HG03439 (cell line): ENCODE measurements at regions not wholly inside any gene's neighbourhood (a gene's known extent, or its start where the extent isn't known, plus 50 kb on each side); places are given as distances from the start of the nearest gene placed in this dataset.
"Not testable (repeated sequence)": the region's sequence is repeated elsewhere in the genome, so short reads cannot be mapped to it uniquely, and the experiment has no call there.

ENCODE experiments used
- ATAC-seq: cut with Tn5 transposase; IDR thresholded peaks from one replicate; pipeline ENCODE4 v1.9.1; 2021; ENCODE audit warnings: mild to moderate bottlenecking, moderate library complexity; ENCODE audit not compliant: unreplicated experiment

- no peak for ATAC-seq
These were observed 142.8 kb downstream of the NECTIN1 start for GRCh38 chr11:119586181-119586580.

DNA sequence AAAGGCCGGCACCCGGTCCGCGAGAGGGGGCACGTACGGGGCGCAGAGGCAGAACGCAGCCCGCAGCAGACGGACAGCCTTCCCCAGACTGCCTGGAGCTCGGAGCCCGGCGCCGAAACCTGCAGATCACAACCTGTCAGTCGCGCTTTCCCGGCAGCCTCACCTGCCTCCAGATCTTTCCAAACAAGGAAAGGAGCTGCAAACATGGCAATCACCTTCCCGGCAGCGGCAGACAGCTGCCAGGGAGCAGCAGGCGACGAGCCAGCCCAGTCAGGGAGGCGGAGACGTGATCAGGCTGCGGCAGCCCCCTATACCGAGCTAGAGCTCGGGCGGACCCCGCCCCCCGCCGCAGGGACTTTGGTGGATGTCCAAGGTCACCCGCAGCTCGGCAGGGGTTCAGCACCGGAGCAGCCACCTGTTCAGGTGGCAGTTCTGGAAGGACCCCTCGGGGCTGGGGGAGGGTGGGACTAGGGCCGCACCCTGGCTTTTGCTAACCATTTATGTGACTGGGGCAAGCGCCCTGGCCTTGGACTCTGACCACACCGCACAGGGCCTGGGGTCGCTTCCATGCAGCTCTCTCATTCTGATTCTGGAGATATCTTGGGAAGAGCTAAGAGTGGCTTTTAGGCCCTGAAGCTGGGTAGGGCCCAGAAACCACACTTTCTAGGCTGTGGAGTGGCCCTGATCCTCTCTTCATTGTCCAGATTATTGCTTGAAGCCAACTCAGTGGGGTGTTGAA is 143.8 kb downstream of the NECTIN1 start:
- ATAC-seq: no peak

DNA sequence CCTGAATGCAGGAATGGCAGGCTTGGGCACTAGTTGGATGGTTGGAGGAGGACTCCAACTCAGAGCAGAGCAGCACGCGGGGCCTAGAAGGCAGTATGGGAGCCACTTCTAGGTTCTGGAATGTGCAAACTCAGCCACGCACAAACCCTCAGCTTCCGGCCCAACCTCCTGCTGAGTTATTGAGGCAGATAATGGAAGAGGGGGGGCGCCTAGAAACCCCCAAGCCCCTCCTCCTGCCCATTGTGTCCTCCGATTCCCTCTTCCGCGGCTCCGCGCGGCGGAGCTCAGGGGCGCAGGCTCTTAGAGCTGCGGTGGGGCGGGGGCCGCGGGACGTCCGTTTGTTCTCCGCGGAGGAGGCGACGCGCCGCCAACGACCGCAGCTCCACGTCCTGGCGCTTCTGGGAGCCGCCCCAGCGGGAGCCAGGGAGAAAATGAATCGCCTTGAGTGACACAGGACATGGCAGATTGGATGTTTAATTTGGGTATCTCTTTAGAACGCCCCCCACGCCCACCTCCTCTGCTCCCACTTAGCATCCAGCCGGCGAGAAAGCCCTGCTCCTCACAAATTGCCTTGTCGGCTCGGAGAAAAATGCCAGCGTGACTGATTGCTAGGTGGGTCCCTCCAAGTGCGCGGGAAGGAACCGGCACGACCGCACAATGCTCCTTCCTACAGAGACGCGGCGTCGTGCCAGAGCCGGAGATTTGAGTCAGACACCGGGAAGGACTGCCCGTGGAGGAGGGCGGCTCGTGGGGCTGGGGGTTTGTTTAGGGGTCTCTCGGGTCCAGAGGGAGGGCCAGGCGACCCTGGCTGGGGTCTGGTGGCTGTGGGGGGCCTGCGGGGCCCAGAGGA is 144.6 kb downstream of the NECTIN1 start:
- ATAC-seq: no peak

GRCh38 chr11:119583585-119583984 is 145.4 kb downstream of the NECTIN1 start:
- ATAC-seq: no peak

GRCh38 chr11:119581396-119581795 is 147.6 kb downstream of the NECTIN1 start:
- not testable (repeated sequence) for ATAC-seq

DNA sequence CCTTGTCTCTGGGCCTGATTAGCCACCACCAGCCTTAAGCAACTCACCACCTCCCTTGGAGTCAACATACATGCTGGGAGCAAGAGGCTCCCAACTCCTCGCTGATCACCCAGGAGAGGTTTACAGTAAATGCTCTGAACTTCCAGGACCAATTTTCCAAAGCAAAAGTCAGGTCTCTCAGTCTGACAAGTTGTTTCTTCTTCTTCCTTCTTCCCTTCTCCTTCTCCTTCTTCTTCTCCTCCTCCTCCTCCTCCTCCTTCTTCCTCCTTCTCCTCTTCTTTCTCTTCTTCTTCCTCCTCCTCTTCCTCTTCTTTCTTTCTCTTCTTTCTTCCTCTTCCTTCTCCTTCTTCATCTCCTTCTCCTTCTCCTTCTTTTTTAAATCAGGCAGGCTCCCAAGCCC is 148.2 kb downstream of the NECTIN1 start:
- ATAC-seq: no peak

DNA sequence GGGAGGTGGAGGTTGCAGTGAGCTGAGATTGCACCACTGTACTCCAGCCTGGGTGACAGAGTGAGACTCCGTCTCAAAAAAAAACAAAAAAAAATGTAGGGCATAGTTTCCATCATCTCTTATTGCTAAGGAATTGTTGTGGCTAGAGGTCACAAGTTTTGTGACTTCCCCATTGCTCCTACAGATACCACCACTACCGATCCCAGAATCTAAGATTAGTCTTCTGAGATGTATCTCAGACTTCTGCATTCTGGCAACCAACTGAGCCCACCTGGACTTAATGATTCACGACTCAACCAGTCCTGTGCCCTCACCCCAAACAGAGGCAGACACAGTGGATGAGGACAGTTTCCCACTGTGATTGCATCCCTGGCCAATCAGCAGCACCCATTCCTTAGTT is 148.9 kb downstream of the NECTIN1 start:
- ATAC-seq: no peak

GRCh38 chr11:119578521-119579191 is 150.3 kb downstream of the NECTIN1 start:
- no peak for ATAC-seq

GRCh38 chr11:119573858-119574257 is 150.9 kb upstream of the THY1 start:
- ATAC-seq: no peak

GRCh38 chr11:119572481-119573424 is 149.8 kb upstream of the THY1 start:
- ATAC-seq: no peak

DNA sequence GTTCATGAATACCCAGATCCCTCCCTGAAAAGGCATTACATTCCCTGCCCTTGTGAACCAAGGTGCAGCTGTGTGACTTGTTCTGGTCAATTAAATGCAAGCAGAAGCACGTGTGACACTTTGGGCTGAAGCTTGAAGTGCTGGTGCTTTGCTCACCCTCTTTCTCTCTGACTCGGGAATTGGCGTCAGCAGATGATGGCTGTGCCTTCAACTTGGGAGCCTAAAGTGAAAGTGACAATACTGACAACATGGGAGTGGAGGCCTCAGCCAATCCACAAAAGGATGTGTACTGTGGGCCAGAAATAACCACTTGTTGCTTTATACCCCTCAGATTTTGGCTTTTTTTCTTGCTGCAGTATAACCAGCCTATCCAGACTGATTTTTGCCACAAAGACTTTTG is 148.3 kb upstream of the THY1 start:
- ATAC-seq: no peak

GRCh38 chr11:119567688-119568582 is 145.0 kb upstream of the THY1 start:
- peak; percentile 54 for ATAC-seq

GRCh38 chr11:119566319-119566718 is 143.3 kb upstream of the THY1 start:
- no peak for ATAC-seq

DNA sequence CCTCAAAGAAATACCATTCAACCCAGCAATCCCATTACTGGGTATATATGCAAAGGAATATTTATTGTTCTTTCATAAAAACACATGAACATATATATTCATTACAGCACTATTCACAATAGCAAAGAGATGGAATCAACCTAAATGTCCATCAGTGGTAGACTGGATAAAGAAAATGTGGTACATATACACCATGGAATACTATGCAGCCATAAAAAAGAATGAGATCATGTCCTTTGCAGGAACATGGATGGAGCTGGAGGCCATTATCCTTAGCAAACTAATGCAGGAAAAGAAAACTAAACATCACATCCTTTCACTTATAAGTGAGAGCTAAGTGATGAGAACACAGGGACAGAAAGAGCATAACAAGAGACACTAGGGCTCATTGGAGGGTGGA is 142.7 kb upstream of the THY1 start:
- ATAC-seq: not testable (repeated sequence)

- no peak for ATAC-seq
These were observed 138.0 kb upstream of the THY1 start for GRCh38 chr11:119560961-119561360.

DNA sequence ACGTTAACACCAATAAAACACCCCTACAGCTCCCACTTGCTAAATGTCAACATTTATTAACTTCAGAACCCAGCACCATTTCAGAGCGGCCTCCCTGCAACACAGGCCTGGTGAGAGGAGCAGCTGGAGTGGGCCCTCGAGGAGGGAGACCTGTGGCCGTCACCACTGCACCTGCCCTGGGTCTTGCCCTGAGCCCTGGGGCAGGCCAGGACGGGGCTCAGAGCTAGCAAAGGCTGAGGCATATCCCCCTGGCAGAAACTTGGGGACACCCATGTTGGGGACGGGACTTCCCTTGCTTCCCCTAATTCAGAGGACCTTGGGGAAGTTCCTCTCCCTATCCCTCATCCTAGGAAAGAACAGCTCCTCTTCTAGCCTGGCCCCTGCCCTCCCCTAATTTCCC is 137.3 kb upstream of the THY1 start:
- ATAC-seq: no peak

DNA sequence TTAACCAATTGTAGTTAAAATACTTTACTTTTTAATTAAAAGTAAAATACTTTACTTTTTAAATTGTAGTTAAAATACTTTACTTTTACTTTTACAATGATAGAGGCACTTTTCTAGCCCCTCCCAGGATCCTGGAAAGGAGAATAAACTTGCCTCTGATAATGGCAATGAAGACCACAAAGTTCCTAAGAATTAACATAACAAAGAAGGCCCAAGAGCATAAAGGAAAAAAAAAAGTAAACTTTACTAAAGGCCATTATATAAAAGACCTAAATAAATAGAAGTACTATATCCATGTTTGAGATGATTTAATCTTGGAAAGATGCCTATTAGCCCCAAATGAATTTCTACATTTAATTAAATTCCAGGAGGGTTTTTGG is 129.1 kb upstream of the THY1 start:
- no peak for ATAC-seq

DNA sequence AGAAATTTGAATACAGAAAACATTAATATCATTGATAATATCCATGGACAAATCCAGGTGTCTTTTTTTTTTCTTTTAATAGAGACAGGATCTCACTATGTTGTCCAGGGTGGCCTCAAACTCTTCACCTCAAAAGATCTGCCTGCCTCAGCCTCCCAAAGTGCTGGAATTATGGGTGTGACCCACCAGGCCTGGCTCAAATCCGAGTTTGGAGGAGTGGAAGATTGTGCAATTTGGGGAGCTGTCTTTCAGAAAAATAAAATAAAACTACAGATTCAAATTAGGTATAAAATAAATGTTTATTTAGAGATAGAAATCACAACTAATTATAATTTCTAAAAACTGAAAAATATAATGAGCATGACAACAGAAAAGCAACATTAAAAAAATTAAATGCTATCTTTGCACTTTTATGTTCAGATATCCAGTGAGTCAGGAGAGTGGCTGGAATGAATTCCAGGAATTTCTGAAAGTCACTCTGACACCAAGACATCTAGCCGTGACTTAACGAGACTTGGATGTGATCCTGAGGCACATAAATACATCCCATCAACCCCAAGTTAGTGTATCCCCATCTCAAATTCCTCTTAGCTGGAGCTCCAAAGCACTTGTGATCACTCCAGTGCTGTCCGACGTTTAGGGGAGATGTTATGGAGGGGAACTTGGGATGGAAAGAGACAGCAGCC is 128.6 kb upstream of the THY1 start:
- ATAC-seq: no peak
